Natural killer cell (primary cell): ENCODE measurements at regions not wholly inside any gene's neighbourhood (a gene's known extent, or its start where the extent isn't known, plus 50 kb on each side); places are given as distances from the start of the nearest gene placed in this dataset.

Experiments
- ATAC-seq, 3 donors: fragments of 150-1000 bp in 2 of 3; fragments of 200-7000 bp in 1 of 3; cut with Tn5 transposase; 1 replicate in 1 of 3; 2 replicates in 2 of 3; pipeline ENCODE4 v1.10.0; 2021; ENCODE audit warnings: mild to moderate bottlenecking in 2 of 3, moderate library complexity in 2 of 3
- DNase-seq, 2 donors: peaks; one replicate each; pipeline versions ENCODE4 v3.0.0 to v3.0.0-alpha.2; 2013 to 2021; ENCODE audit warnings: mixed read lengths in 1 of 2
- H3K27ac ChIP-seq: one replicate; pipeline ENCODE4 v1.5.1; 2013; ENCODE audit warnings: mild to moderate bottlenecking, low read length
- H3K27me3 ChIP-seq: one replicate; pipeline ENCODE4 v1.6.1; 2013; ENCODE audit warnings: low read length; ENCODE audit not compliant: control insufficient read depth, insufficient read depth
- H3K36me3 ChIP-seq: one replicate; pipeline ENCODE4 v1.6.1; 2013; ENCODE audit warnings: low read length; ENCODE audit not compliant: control insufficient read depth, insufficient read depth
- H3K4me1 ChIP-seq: one replicate; pipeline ENCODE4 v1.6.1; 2013; ENCODE audit warnings: low read length; ENCODE audit not compliant: control insufficient read depth, insufficient read depth
- H3K4me3 ChIP-seq: one replicate; pipeline ENCODE4 v1.5.1; 2013; ENCODE audit warnings: low read length
- H3K9me3 ChIP-seq: one replicate; pipeline ENCODE4 v1.6.1; 2013; ENCODE audit warnings: low read length; ENCODE audit not compliant: control insufficient read depth, insufficient read depth
- H3K27ac Mint-ChIP-seq, 2 donors: one replicate each; pipeline ENCODE4 v1.8.0; 2022; ENCODE audit warnings: mild to moderate bottlenecking in 2 of 2, mixed read lengths in 2 of 2, moderate library complexity in 1 of 2
- H3K27me3 Mint-ChIP-seq, 2 donors: one replicate each; pipeline ENCODE4 v1.8.0; 2022; ENCODE audit warnings: low read depth in 2 of 2, mixed read lengths in 2 of 2
- H3K36me3 Mint-ChIP-seq: one replicate; pipeline ENCODE4 v1.8.0; 2022; ENCODE audit warnings: mixed read lengths
- H3K4me1 Mint-ChIP-seq, 2 donors: one replicate each; pipeline ENCODE4 v1.8.0; 2022; ENCODE audit warnings: mixed read lengths in 2 of 2
- H3K4me3 Mint-ChIP-seq: one replicate; pipeline ENCODE4 v1.8.0; 2022; ENCODE audit warnings: mild to moderate bottlenecking, moderate library complexity, mixed read lengths
- H3K9me3 Mint-ChIP-seq, 2 donors: one replicate each; pipeline ENCODE4 v1.8.0; 2022; ENCODE audit warnings: mixed read lengths in 2 of 2
- CTCF ChIP-seq: fragments of 200-600 bp; IDR thresholded peaks from one replicate; pipeline ENCODE4 v1.8.0; 2022; ENCODE audit warnings: antibody characterized with exemption
- WGBS: methylation state at CpG from one replicate; pipeline ENCODE4 v1.1.7; 2013; ENCODE audit warnings: missing lambda C conversion rate; ENCODE audit not compliant: insufficient coverage; 5-methylcytosine and 5-hydroxymethylcytosine counted together
- intact Hi-C: fragments of 100-400 bp; cut with micrococcal nuclease; formaldehyde crosslinking; loops from one replicate; pipeline ENCODE4 v1.14.2; 2022

GRCh38 chr12:19778172-19778571, 338.9 kb downstream of the AEBP2 start:
- intact Hi-C loops: no loop called here
- Histone ChIP-seq H3K4me1 (no peaks in the 10 kb centered on the region), H3K27ac (no peak overlapping the region), H3K9me3 (no peaks in the 10 kb centered on the region), H3K27me3 (peaks cover 2% of the 10 kb centered on the region), H3K36me3 (no peaks in the 10 kb centered on the region), H3K4me3 (no peak overlapping the region)
- H3K27me3 Mint-ChIP-seq: peaks cover 15 to 43% of the 10 kb centered on the region in 2 donors
- no peaks in the 10 kb centered on the region for H3K4me1 Mint-ChIP-seq
- DNase-seq: no peak
- no peak overlapping the region for H3K4me3 Mint-ChIP-seq
- H3K27ac Mint-ChIP-seq: no peak overlapping the region
- WGBS: 78% methylated on average over 2 of the region's 3 CpGs
- no peaks in the 10 kb centered on the region for H3K9me3 Mint-ChIP-seq
- TF ChIP-seq CTCF: no peak
- H3K36me3 Mint-ChIP-seq: no peaks in the 10 kb centered on the region
- no peak for ATAC-seq

GRCh38 chr12:19778797-19779196, 339.5 kb downstream of the AEBP2 start:
- Histone ChIP-seq H3K36me3 (no peaks in the 10 kb centered on the region), H3K9me3 (no peaks in the 10 kb centered on the region), H3K27ac (no peak overlapping the region), H3K4me1 (no peaks in the 10 kb centered on the region), H3K27me3 (peaks cover 2% of the 10 kb centered on the region), H3K4me3 (no peak overlapping the region)
- no peaks in the 10 kb centered on the region for H3K36me3 Mint-ChIP-seq
- DNase-seq (no peak), ATAC-seq (no peak)
- 93% methylated on average over 2 of the region's 2 CpGs for WGBS
- H3K4me3 Mint-ChIP-seq: no peak overlapping the region
- peaks cover 15 to 42% of the 10 kb centered on the region in 2 donors for H3K27me3 Mint-ChIP-seq
- intact Hi-C loops: no loop called here
- H3K4me1 Mint-ChIP-seq: no peaks in the 10 kb centered on the region
- H3K27ac Mint-ChIP-seq: no peak overlapping the region
- no peak for TF ChIP-seq CTCF
- H3K9me3 Mint-ChIP-seq: no peaks in the 10 kb centered on the region

GRCh38 chr12:19779395-19780056, 340.2 kb downstream of the AEBP2 start:
- Mint-ChIP-seq H3K4me3 (no peak overlapping the region), H3K27me3 (peaks cover 15 to 42% of the 10 kb centered on the region in 2 donors), H3K27ac (no peak overlapping the region), H3K36me3 (no peaks in the 10 kb centered on the region), H3K9me3 (no peaks in the 10 kb centered on the region), H3K4me1 (no peaks in the 10 kb centered on the region)
- H3K36me3 ChIP-seq: no peaks in the 10 kb centered on the region
- ATAC-seq (no peak), DNase-seq (no peak)
- no peak overlapping the region for H3K27ac ChIP-seq
- TF ChIP-seq CTCF: no peak
- peaks cover 2% of the 10 kb centered on the region for H3K27me3 ChIP-seq
- intact Hi-C loops: no loop called here
- no peaks in the 10 kb centered on the region for H3K4me1 ChIP-seq
- H3K9me3 ChIP-seq: no peaks in the 10 kb centered on the region
- no peak overlapping the region for H3K4me3 ChIP-seq
- 76% methylated on average over 10 of the region's 10 CpGs for WGBS

GRCh38 chr12:19780460-19780859, 341.2 kb downstream of the AEBP2 start:
- Mint-ChIP-seq H3K27me3 (peaks cover 19 to 42% of the 10 kb centered on the region in 2 donors), H3K9me3 (no peaks in the 10 kb centered on the region), H3K27ac (no peak overlapping the region), H3K4me3 (no peak overlapping the region), H3K36me3 (no peaks in the 10 kb centered on the region), H3K4me1 (no peaks in the 10 kb centered on the region)
- TF ChIP-seq CTCF: no peak
- DNase-seq (no peak), ATAC-seq (no peak)
- H3K27me3 ChIP-seq: peaks cover 2% of the 10 kb centered on the region
- no peak overlapping the region for H3K4me3 ChIP-seq
- H3K4me1 ChIP-seq: no peaks in the 10 kb centered on the region
- WGBS: 85% methylated on average over 5 of the region's 6 CpGs
- H3K36me3 ChIP-seq: no peaks in the 10 kb centered on the region
- intact Hi-C loops: no loop called here
- no peak overlapping the region for H3K27ac ChIP-seq
- H3K9me3 ChIP-seq: no peaks in the 10 kb centered on the region
